Aorta (tissue), 5 donors: ENCODE measurements at regions not wholly inside any gene's neighbourhood (a gene's known extent, or its start where the extent isn't known, plus 50 kb on each side); places are given as distances from the start of the nearest gene placed in this dataset.

Experiments used
- ATAC-seq: fragments of 200-7000 bp; cut with Tn5 transposase; one replicate; pipeline ENCODE4 v1.9.1; 2022; ENCODE audit warnings: moderate library complexity; ENCODE audit not compliant: low FRiP score
- DNase-seq, 2 donors: peaks; one replicate each; pipeline ENCODE4 v3.0.0-alpha.2; 2020
- H3K27ac ChIP-seq, 2 donors: one replicate each; pipeline ENCODE4 v1.5.1; 2013; ENCODE audit warnings: low read length in 2 of 2, mild to moderate bottlenecking in 2 of 2, moderate library complexity in 2 of 2, control low read depth in 1 of 2, inconsistent platforms in 1 of 2, low read depth in 1 of 2
- H3K27me3 ChIP-seq, 2 donors: one replicate each; pipeline ENCODE4 v1.6.1; 2013; ENCODE audit warnings: control low read depth in 1 of 2, low read length in 1 of 2, mild to moderate bottlenecking in 1 of 2, moderate library complexity in 1 of 2; ENCODE audit not compliant: insufficient read depth in 2 of 2, control insufficient read depth in 1 of 2
- H3K36me3 ChIP-seq, 2 donors: one replicate each; pipeline ENCODE4 v1.6.1; 2013; ENCODE audit warnings: control low read depth in 1 of 2, low read length in 1 of 2, mild to moderate bottlenecking in 1 of 2; ENCODE audit not compliant: insufficient read depth in 2 of 2, control insufficient read depth in 1 of 2
- H3K4me1 ChIP-seq, 2 donors: one replicate each; pipeline ENCODE4 v1.6.1; 2013; ENCODE audit warnings: low read length in 2 of 2, control low read depth in 1 of 2, mild to moderate bottlenecking in 1 of 2, moderate library complexity in 1 of 2; ENCODE audit not compliant: insufficient read depth in 2 of 2, control insufficient read depth in 1 of 2
- H3K4me3 ChIP-seq, 2 donors: one replicate each; pipeline ENCODE4 v1.5.1; 2013; ENCODE audit warnings: low read length in 2 of 2, control low read depth in 1 of 2, mild to moderate bottlenecking in 1 of 2
- H3K9me3 ChIP-seq: one replicate; pipeline ENCODE4 v1.6.1; 2013; ENCODE audit warnings: mild to moderate bottlenecking, low read length; ENCODE audit not compliant: control insufficient read depth
- WGBS, 2 donors: extraction: QIAGEN DNeasy Blood & Tissue Kit; methylation state at CpG; one replicate each; pipeline ENCODE4 v1.1.7; 2013; 5-methylcytosine and 5-hydroxymethylcytosine counted together
- intact Hi-C, 2 donors: fragments of 100-400 bp; cut with DNase I; formaldehyde crosslinking; loops; one replicate each; pipeline versions ENCODE4 v1.14.2 to v1.15.0; 2022
- donor health status: healthy with polysubstance abuse.
- donor health status: Bipolar disorder and iron deficiency.
- donor health status: DM: no; HTN: no; CAD: no.
- donor health status: DM: no; HTN: no; CAD: no.
- donor health status: DM: yes; HTN: yes; CAD: no.

- DNase-seq: no peak
- no peak overlapping the region for H3K4me3 ChIP-seq
- WGBS, 2 donors: 94 to 95% methylated on average over 3 of the region's 3 CpGs
- H3K4me1 ChIP-seq: no peaks in the 10 kb centered on the region
- H3K9me3 ChIP-seq: no peaks in the 10 kb centered on the region
- no peaks in the 10 kb centered on the region for H3K36me3 ChIP-seq
- H3K27me3 ChIP-seq: no peaks in the 10 kb centered on the region
- intact Hi-C loops: no loop called here
- no peak overlapping the region for H3K27ac ChIP-seq
- ATAC-seq: no peak
Measured at GRCh38 chr11:19541521-19542049, 171.1 kb upstream of the NAV2 start.

DNA sequence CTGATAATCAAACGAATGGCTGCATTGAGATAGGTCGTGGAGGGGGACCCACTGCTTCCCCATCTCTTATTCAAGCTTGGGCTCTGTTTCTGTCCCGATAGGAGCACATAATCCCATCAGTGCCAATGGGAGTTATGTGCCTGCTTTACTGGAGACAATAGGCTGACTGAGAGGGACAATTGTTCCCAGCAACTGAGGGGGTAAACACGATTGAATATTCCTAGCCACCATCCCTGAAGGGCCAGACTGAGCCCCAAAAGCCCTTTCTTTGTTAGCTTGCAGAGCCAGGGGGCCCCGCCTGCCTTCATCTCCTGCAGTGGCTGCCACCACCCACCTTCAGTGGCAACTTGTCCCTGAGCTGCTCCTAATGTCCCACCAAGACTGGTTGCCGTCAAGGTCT is 172.8 kb upstream of the NAV2 start:
- intact Hi-C loops: no loop called here
- Histone ChIP-seq H3K27ac (no peak overlapping the region), H3K9me3 (no peaks in the 10 kb centered on the region), H3K4me1 (no peaks in the 10 kb centered on the region), H3K27me3 (no peaks in the 10 kb centered on the region), H3K36me3 (no peaks in the 10 kb centered on the region), H3K4me3 (no peak overlapping the region)
- WGBS, 2 donors: 92 to 95% methylated on average over 6 of the region's 6 CpGs
- DNase-seq (no peak), ATAC-seq (no peak)

GRCh38 chr11:19537803-19538453 is 174.7 kb upstream of the NAV2 start:
- Histone ChIP-seq H3K4me3 (no peak overlapping the region), H3K4me1 (no peaks in the 10 kb centered on the region), H3K27me3 (no peaks in the 10 kb centered on the region), H3K9me3 (no peaks in the 10 kb centered on the region), H3K36me3 (no peaks in the 10 kb centered on the region), H3K27ac (no peak overlapping the region)
- DNase-seq: no peak
- ATAC-seq: no peak
- intact Hi-C loops: no loop called here
- WGBS, 2 donors: 78 to 88% methylated on average over 3 of the region's 3 CpGs

DNA sequence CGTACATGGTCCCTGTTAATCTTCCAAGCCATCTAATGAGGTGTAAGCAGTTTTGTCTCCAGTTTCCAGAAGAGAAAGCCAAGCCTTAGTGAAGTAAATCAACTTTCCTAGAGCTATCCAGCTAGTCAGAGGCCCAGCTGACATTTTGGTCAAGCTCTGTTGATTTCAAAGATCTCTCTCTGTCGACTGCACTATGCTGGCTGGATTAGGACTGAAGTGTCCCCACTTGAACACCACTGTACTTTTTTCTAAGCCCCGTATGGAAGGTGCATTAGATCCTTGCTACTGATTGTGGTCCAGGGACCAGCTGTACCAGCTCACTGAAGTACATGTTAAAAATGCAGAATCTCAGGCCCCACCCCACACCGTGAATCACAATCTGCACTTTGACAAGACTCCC is 176.5 kb upstream of the NAV2 start:
- intact Hi-C loops: no loop called here

GRCh38 chr11:19530505-19530904 is 182.1 kb upstream of the NAV2 start:
- WGBS, 2 donors: 89 to 93% methylated on average over 7 of the region's 7 CpGs
- H3K27me3 ChIP-seq: no peaks in the 10 kb centered on the region
- H3K4me3 ChIP-seq: no peak overlapping the region
- no peaks in the 10 kb centered on the region for H3K9me3 ChIP-seq
- ATAC-seq (no peak), DNase-seq (no peak)
- intact Hi-C loops: no loop called here
- H3K4me1 ChIP-seq: no peaks in the 10 kb centered on the region
- no peaks in the 10 kb centered on the region for H3K36me3 ChIP-seq
- H3K27ac ChIP-seq: no peak overlapping the region

More for the DNA sequence above, 176.5 kb upstream of the NAV2 start:
- Histone ChIP-seq H3K4me3 (no peak overlapping the region), H3K9me3 (no peaks in the 10 kb centered on the region), H3K27ac (no peak overlapping the region), H3K4me1 (no peaks in the 10 kb centered on the region), H3K27me3 (no peaks in the 10 kb centered on the region), H3K36me3 (no peaks in the 10 kb centered on the region)
- DNase-seq (no peak), ATAC-seq (no peak)
- WGBS, 2 donors: 55 to 60% methylated on average over 4 of the region's 4 CpGs

DNA sequence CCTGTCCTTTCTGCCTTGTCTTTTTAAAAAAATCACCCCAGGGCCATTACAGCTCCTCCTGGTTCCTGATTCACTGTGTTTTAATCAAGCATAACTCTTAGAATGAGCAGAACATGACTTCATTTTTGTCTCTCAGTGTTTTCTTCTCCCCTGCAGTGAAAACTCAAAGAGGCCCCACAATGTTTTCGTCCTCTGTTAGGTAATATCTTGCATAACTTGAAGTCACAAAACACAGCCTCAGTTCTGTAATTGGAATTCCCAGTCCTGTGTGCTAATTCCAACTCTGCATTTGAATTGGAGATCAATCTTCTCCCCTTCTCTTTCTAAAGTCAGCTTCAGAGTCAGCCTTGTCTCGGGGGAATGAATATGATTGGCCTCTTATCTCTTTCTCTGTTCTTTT is 186.5 kb upstream of the NAV2 start:
- Histone ChIP-seq H3K36me3 (no peaks in the 10 kb centered on the region), H3K27me3 (no peaks in the 10 kb centered on the region), H3K4me1 (no peaks in the 10 kb centered on the region), H3K27ac (no peak overlapping the region), H3K9me3 (no peaks in the 10 kb centered on the region), H3K4me3 (no peak overlapping the region)
- no peak for DNase-seq
- intact Hi-C loops: loop anchor here in 1 of 2 donors (10.0 kb wide), 1 partner anchor 1089 kb away; no protein-coding TSS in a partner anchor
- ATAC-seq: peak; percentile 56
- 79 to 83% methylated on average over 2 of the region's 2 CpGs for WGBS, 2 donors

DNA sequence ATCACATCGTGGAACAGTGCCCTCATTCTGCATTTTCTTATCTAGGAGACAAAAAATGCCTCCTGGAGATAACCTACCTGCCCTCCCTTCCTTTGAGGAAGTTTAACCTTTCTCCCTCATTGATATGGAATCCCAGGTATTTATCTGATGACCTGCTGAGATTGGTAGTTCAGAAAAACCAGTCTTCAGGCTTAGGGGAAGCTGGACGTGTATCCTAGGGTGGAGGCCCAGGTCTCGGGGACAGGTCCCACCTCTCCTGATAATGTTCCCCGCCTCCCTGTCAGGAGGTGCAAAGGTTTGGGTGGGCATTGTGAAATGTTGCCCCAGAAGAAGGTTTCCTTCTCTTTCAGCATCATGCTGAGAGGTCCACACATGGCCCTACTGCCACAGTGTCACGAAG is 186.9 kb upstream of the NAV2 start:
- no peaks in the 10 kb centered on the region for H3K36me3 ChIP-seq
- ATAC-seq: no peak
- 89 to 92% methylated on average over 5 of the region's 5 CpGs for WGBS, 2 donors
- intact Hi-C loops: loop anchor here in 1 of 2 donors (10.0 kb wide), 1 partner anchor 1089 kb away; no protein-coding TSS in a partner anchor
- H3K4me3 ChIP-seq: no peak overlapping the region
- H3K27ac ChIP-seq: no peak overlapping the region
- H3K9me3 ChIP-seq: no peaks in the 10 kb centered on the region
- DNase-seq: no peak
- no peaks in the 10 kb centered on the region for H3K4me1 ChIP-seq
- H3K27me3 ChIP-seq: no peaks in the 10 kb centered on the region

DNA sequence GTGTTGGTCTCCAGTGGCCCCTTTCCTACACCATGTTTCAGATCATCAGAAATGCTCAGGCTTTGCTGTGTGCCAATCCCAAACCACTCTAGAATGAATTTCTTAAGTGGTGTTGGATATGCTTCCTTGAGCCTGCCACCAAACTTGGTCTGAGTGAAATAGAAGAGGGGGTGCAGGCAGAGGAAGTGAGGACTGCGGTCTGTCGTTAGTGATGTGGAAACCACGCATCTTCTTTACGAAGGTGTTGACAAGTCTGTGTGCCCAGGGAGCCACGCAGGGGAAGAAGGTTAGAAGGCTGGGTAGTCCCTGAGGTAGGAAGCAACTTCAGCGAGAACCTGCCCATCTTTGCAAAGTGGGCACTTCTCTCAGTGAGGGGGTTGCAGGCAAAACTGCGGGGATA is 187.4 kb upstream of the NAV2 start:
- WGBS, 2 donors: 95 to 97% methylated on average over 7 of the region's 7 CpGs
- no peak overlapping the region for H3K4me3 ChIP-seq
- ATAC-seq: no peak
- H3K4me1 ChIP-seq: no peaks in the 10 kb centered on the region
- no peak for DNase-seq
- no peaks in the 10 kb centered on the region for H3K36me3 ChIP-seq
- H3K27me3 ChIP-seq: no peaks in the 10 kb centered on the region
- intact Hi-C loops: loop anchor here in 1 of 2 donors (10.0 kb wide), 1 partner anchor 1090 kb away; no protein-coding TSS in a partner anchor
- H3K27ac ChIP-seq: no peak overlapping the region
- no peaks in the 10 kb centered on the region for H3K9me3 ChIP-seq

GRCh38 chr11:19524171-19524671 is 188.4 kb upstream of the NAV2 start:
- Histone ChIP-seq H3K4me1 (no peaks in the 10 kb centered on the region), H3K9me3 (no peaks in the 10 kb centered on the region), H3K4me3 (no peak overlapping the region), H3K36me3 (no peaks in the 10 kb centered on the region), H3K27ac (no peak overlapping the region), H3K27me3 (no peaks in the 10 kb centered on the region)
- 37 to 38% methylated on average over 8 of the region's 8 CpGs for WGBS, 2 donors
- no peak for ATAC-seq
- no peak for DNase-seq
- intact Hi-C loops: loop anchor here in 1 of 2 donors (10.0 kb wide), 1 partner anchor 1091 kb away; no protein-coding TSS in a partner anchor
